NCI-H510A treated with DMSO at 0.1 percent for 48 hours (cell line): ENCODE measurements at regions not wholly inside any gene's neighbourhood (a gene's known extent, or its start where the extent isn't known, plus 50 kb on each side); places are given as distances from the start of the nearest gene placed in this dataset.

Experiments
- DNase-seq: peaks from one replicate; lab custom pipeline; 2025; lab: John Stamatoyannopoulos, UW

DNA sequence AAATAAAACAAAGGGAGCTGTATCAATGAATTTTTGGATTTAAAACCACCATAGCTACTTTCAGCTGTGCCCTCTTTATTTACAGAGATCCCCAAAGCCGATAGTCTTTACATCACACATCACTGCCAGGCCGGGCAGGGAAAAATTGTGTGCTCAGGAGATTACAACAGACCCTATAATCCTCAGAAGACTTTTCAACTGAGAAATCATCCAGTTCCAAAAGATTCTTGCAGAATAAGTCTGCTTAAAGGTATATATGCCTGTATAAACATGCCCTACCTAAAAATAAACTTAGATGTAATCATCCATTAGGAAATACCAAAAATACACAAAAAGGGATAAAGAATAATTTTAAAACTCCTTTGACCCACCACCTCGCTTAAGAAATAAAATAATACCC is 70.1 kb upstream of the MAP1LC3B2 start:
- no peak for DNase-seq

DNA sequence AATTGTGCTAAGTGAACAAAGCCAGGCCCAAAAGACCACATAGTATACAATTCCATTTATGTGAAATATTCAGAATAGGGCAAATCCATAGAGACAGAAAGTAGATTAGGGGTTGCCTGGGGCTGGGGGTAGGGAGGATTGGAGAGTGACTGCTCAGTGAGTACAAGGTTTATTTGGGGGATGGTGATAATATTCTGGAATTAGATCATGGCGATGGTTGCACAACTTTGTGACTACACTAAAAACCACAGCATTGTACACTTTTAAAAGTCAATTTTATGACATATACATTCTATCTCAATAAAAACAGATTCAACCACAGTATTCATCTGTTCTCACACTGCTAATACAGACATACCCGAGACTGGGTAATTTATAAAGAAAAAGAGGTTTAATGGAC is 68.7 kb upstream of the MAP1LC3B2 start:
- DNase-seq, result no peak

DNA sequence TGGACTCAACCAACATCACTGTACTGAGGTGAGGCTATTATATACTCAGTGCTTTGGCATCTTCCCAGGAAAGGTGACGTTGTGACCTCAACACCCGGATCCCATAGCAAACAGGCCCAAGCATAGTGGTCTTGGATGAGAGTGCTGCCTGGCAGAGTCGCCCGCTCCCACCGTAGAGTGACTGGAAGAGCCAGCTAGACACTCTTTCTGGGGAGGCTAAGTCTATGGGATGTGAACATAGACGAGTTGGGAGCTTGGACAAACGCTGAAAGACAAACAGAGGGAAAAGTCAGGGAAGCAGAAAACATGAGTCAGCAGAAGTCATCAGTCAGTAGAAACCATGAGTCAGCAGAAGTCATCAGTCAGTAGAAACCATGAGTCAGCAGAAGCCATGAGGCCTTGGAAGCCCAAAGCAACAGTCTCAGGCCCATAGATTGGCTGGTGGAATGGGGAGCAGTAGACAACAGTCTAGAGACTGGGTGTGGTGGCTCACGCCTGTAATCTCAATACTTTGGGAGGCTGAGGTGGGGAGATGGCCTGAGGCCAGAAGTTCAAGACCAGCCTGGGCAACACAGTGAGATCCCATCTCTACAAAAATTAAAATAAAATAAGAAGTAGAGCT is 66.4 kb upstream of the MAP1LC3B2 start:
- peak; percentile 34 for DNase-seq

DNA sequence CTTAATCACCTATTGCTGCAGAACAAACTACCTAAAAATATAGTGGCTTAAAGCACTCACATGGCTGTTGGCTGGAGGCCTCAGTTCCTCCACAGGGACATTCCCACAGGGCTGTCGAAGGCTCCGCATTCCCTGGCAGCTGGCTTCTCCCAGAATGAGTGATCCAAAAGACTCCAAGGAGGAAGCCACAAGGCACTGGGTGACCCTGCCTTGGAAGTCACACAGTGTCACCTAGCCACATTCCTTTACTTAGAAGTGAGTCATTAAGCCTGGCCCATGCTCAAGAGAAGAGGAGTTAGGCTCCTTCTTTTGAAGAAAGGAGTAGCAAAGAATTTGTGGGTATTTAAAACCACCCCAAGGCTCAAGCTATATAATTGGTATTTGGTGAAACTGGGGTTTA is 63.9 kb upstream of the MAP1LC3B2 start:
- no peak for DNase-seq

DNA sequence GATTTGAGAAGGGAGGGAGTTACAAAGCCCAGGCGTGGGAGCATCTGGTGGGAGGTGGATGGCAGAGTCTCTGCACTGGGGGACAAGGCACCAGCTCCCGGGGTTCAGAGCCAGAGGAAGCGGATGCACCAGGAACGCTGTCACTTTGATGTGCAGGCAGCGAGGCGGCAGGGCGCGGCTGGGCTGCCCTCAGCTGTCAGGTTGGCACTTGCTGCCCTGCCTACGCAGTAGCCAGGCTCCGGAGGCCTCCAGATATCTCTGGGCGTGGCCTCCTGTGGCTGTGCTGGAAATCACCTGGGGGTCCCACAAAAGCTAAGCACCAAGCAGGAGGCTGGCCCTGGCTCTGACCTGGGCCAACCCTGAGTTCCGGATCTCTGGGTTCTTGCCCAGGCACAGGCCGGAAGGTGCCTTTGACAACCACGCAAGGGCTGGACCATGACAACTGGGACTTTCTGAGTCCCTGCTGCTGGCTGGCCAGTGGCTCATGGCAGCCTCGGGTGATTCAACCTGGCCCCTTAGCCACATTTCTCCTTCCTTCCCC is 62.1 kb upstream of the MAP1LC3B2 start:
- DNase-seq, result no peak

DNA sequence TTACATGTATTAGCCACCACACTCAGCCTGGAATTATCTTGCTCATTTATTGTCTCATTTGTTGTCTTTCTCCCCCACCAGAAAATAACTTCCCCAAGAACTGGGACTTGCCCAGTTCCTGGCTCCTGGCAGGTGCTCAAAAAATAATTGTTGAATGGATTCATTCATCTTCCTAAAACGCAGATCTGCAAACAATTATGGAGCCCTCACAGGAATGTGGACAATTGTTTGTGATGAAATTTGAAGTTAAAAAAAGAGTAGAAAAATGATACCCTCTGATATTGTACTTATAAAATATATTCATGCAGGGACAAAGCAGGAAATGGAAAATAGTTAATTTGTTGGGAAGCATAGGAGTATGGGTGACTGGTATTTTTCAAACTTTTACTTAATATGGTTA is 60.7 kb upstream of the MAP1LC3B2 start:
- no peak for DNase-seq

DNA sequence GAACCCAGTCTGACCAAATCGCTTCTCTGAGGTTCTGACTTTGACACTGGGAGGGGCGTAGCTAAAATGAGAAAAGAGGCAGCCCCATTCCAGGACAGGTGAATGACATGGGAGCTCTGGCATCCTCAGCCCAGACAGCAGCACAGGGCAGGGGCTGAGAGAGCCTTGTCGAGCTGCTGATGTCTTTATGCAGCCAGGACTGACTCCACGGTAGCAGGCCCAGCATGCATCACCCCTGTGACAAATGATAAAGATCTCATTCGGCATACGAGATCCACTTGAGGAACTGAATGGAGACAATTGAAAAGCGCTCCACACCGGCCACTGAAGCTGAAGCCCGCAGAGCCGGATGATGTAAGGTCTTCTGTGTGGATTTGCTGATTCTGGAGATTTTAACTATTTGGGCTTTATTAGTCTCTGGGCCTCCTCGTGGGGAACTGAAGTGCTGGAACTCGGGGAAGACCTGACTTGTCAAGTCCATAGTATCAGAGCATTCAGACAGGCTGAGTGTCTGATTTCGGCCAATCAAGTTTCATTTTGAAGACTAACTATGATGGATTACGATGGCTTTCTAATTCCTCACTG is 56.9 kb upstream of the MAP1LC3B2 start:
- DNase-seq, result no peak

DNA sequence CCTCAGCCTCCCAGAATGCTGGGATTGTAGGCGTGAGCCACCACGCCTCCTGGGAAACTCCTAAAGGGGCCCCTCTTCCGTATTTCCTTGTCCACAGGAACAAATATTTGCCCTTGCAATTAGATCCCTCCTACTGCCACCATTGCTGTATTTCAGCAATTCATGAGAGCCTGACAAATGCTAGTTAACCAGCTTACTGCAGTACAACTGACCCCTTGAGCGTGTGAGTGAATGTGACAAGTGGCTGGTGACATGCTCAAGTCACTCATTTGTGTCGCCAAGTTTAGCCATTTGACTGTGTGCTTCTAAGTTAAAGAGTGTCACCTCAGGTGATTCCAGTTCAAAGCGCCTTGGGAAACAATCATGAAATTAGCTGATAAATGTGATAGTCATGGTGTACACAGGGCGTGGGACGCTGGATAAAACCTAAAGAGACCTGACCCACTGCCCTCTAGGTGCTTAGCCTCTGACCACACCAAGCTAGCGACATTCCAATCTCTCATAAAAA is 56.1 kb upstream of the MAP1LC3B2 start:
- peak; percentile 31 for DNase-seq

DNA sequence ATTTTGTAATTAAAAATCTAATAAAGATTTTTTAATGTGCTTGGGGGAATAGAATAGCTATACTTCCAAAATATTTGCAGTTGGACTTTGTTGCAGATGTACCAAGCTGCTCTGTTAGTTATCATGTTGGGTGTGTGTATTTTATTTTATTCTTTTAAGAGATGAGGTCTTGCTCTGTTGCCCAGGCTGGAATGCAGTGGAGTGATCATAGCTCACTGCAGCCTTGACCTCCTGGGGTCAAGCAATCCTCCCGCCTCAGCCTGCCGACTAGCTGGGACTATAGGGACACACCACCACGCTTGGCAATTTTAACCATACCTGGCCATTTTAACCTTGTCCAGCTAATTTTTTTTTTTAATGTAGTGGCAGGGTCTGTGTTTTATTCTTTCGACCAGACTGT is 54.7 kb upstream of the MAP1LC3B2 start:
- DNase-seq, result no peak

DNA sequence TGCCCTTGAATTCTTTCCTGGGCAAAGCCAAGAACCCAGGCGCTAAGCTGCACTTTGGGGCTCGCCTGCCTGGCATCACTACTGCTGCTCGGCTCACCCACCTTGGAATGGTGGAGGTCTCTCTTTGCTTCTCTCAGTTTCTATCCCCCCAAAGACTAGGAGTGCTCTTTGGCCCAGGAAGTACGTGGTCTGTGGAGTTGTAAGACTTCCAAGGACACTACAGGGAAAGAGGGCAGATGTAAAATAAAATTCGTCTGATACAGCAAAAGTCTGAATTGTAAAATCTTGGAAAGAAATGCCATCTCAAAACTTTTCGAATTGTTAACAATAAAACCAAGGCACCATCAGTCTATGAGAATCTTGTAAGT is 52.5 kb upstream of the MAP1LC3B2 start:
- DNase-seq, result no peak

DNA sequence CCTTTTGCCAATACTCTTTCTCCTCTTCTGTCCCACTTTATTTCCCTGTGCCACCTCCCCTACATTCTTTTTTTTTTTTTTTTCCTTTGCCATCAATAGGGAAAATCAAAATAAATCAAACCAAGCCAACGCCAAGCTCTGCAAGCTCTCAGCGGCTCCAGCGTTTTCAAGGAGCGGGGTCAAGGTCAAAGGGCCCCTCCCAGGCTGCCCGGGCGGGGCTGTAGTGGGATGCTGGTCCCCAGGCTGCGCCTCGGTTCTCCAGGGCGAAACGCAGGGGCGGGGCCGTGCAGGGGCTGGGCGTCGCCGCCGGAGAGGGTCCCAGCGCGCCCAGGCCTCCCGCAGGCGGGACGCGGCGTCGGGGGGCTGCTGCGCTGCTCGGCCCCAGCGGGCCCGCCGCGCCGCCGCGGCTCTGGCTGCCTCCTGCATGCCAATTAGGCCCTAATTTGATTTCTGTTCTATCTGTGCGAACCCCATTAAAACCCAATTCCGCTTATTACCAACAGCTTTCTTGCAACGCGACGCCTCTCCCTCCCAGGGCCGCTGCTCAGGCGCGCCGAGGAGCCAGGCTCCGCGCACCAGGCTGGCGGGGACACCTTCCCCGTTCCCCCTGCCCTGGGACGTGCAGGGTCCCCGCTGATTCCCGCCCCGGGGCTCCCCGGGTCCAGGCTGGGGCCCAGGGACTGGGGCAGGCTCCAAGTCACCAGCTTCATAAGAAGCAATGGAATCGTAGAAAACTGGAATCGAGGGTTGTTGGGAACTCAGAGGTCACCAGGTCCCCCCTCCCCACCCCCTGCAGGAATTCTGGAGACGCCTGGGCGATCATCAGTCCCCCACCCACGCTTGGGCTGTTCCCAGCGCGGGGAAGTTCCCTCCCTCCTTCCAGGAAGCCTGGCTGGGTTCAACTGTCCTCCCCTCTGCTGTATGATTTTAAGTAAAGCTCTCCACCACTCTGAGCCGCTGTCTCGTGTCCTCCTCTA is 50.7 kb upstream of the MAP1LC3B2 start:
- no peak for DNase-seq
